T-helper 1 cell treated with Interleukin-12 subunit alpha and Interleukin-12 subunit beta and Interleukin-4 antibody, amounts not matched to agents 30 μg/mL and 1 μg/mL, for 36 hours (primary cell): ENCODE measurements at regions not wholly inside any gene's neighbourhood (a gene's known extent, or its start where the extent isn't known, plus 50 kb on each side); places are given as distances from the start of the nearest gene placed in this dataset.
A peak's percentile ranks its signal among the peaks of the same experiment; 100 is the strongest.

Experiments used
- H3K27ac Mint-ChIP-seq: one replicate; pipeline ENCODE4 v1.8.0; 2021; ENCODE audit warnings: mild to moderate bottlenecking, mixed read lengths
- H3K27me3 Mint-ChIP-seq: one replicate; pipeline ENCODE4 v1.8.0; 2021; ENCODE audit warnings: low read depth, mixed read lengths
- H3K36me3 Mint-ChIP-seq: one replicate; pipeline ENCODE4 v1.8.0; 2021; ENCODE audit warnings: low read depth, mixed read lengths
- H3K4me1 Mint-ChIP-seq: one replicate; pipeline ENCODE4 v1.8.0; 2021; ENCODE audit warnings: low read depth, mixed read lengths
- H3K4me3 Mint-ChIP-seq: one replicate; pipeline ENCODE4 v1.8.0; 2021; ENCODE audit warnings: mild to moderate bottlenecking, moderate library complexity, mixed read lengths
- H3K9me3 Mint-ChIP-seq: one replicate; pipeline ENCODE4 v1.8.0; 2021; ENCODE audit warnings: mixed read lengths

DNA sequence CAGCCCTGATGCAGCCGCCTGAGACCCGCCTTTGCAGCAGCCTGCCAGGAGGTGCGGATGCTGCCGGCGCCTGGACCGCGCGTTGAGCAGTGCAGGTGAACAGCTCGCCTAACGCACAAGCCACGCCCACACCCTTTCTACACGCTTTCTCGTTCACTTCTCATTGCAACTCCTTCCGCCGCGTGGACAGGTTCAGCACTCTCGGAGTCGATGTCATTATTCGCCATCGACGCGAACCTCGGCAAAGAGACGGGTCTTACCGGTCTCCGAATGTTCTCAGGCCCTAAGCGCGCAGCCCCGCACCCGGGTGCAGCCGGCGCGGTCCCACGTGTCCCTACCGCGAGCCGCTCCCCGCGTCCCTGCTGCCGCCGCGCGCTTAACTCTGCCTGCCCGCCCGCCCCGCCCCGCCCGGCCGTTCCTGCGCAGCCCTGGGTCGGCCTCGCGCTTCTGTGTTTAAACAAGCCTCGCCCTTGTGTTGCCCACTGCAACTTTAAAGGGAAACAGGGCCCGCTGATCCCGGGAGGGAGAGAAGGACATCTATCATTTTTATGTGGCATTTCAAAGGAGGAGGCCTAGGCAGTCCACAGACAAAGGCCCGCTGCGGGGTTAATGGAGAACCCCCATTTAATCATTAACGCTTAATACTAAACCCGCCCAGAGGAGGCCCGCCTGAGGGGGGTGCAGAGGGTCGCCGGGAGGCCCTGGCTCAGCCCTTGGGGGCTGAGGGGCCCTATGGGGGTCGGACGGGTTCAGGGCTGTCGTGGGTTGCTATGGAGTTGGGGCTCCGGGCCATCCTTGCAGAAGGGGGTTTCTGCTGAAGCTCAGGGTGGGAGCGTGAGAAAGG, 128.5 kb downstream of the WDR11 start:
- Mint-ChIP-seq H3K9me3 (no peaks in the 10 kb centered on the region), H3K36me3 (no peaks in the 10 kb centered on the region), H3K27me3 (peaks cover 28% of the 10 kb centered on the region), H3K4me3 (peak overlapping the region; percentile 50), H3K4me1 (peaks cover 1% of the 10 kb centered on the region), H3K27ac (no peak overlapping the region)

- H3K9me3 Mint-ChIP-seq = no peaks in the 10 kb centered on the region
- H3K36me3 Mint-ChIP-seq = no peaks in the 10 kb centered on the region
- H3K4me3 Mint-ChIP-seq = no peak overlapping the region
- no peak overlapping the region for H3K27ac Mint-ChIP-seq
- H3K4me1 Mint-ChIP-seq = peaks cover 1% of the 10 kb centered on the region
- peaks cover 26% of the 10 kb centered on the region for H3K27me3 Mint-ChIP-seq
Measured at GRCh38 chr10:120980279-120981255, 129.4 kb downstream of the WDR11 start.

DNA sequence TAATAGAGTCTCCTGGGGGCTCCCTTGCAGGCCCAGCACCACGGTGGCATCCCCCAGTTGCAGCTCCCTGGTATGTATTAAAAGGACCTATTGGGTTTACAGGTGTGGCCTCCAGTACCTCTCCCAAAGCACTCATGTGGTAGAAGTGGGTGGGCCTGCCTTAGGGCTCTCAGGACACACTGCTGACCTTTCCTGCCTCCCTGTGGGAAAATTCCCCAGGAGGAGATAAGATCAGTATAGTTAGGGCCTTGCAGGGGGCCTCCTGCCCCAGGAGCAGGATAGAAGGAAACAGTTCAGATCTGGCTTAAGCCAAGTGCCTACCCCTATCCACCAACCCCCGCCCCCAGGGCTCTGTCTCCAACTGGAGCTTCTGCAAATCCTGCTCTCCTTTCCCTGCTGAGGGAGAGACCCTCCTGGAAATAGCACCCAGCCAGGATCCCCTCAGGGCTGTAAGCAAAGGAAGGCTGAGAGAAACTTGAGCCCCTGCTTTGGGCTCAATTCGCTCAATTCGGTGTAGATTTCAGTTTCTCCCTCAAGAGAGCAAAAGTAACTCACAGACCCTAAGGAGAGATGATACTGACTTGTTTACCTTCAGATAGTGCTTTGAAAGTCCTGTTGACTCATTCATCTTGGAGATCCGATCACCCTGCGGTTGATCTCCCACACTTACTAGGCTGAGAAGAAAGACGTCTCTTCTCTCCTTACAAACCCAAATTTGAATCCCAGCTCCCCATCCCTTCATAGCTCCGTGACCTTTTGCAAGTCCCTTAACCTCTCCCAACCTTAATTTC, 130.6 kb downstream of the WDR11 start:
- Mint-ChIP-seq H3K27ac (no peak overlapping the region), H3K4me1 (peaks cover 1% of the 10 kb centered on the region), H3K9me3 (no peaks in the 10 kb centered on the region), H3K36me3 (no peaks in the 10 kb centered on the region), H3K4me3 (no peak overlapping the region), H3K27me3 (peaks cover 26% of the 10 kb centered on the region)

GRCh38 chr10:120982507-120982906, 131.3 kb downstream of the WDR11 start:
- peaks cover 1% of the 10 kb centered on the region for H3K4me1 Mint-ChIP-seq
- no peaks in the 10 kb centered on the region for H3K9me3 Mint-ChIP-seq
- H3K4me3 Mint-ChIP-seq = no peak overlapping the region
- no peaks in the 10 kb centered on the region for H3K36me3 Mint-ChIP-seq
- no peak overlapping the region for H3K27ac Mint-ChIP-seq
- H3K27me3 Mint-ChIP-seq = peaks cover 26% of the 10 kb centered on the region

DNA sequence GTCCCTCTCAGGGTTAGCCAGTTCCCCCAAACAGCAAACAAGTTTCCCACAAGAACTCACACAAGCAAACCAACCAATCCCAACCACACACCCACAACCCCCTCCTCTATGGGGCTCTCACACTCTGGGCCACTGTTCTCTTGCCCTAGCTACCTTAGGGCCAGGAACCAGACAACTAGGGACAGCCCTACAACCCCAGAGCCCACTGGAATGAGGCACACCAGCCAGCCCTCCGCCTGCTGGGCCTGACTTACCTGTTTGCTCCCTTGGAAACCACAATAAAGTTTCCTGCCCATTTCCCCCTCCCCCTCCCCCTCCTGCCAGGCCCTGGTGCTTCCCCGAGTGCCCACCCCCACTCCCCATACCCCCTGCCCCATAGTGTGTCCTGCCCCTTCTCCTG, 132.6 kb downstream of the WDR11 start:
- H3K4me1 Mint-ChIP-seq = peaks cover 1% of the 10 kb centered on the region
- peaks cover 21% of the 10 kb centered on the region for H3K27me3 Mint-ChIP-seq
- H3K27ac Mint-ChIP-seq = no peak overlapping the region
- H3K9me3 Mint-ChIP-seq = peaks cover 9% of the 10 kb centered on the region
- H3K4me3 Mint-ChIP-seq = no peak overlapping the region
- H3K36me3 Mint-ChIP-seq = no peaks in the 10 kb centered on the region

DNA sequence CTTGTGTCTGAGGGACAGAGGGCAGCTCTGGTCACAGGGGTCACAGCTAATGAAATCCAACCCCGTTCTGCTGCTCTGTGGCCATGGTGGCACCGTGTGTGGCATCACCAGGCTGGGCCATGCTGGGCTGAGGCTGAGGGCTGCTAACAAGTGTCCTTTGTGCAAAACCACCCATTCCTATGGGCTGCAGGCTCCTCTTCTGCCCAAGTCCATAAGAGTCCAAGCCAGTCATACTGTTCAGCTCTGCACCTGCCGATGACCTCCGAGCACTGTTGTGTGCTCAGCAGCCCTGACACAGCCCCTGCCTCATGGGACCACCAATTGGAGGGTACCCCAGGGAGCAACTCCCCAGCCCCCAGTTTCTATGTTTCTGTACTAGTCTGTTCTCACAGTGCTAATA, 133.1 kb downstream of the WDR11 start:
- Mint-ChIP-seq H3K4me1 (peaks cover 1% of the 10 kb centered on the region), H3K4me3 (no peak overlapping the region), H3K9me3 (peaks cover 11% of the 10 kb centered on the region), H3K27ac (no peak overlapping the region), H3K27me3 (peaks cover 16% of the 10 kb centered on the region), H3K36me3 (no peaks in the 10 kb centered on the region)

- no peak overlapping the region for H3K4me3 Mint-ChIP-seq
- H3K36me3 Mint-ChIP-seq = no peaks in the 10 kb centered on the region
- no peaks in the 10 kb centered on the region for H3K27me3 Mint-ChIP-seq
- no peaks in the 10 kb centered on the region for H3K4me1 Mint-ChIP-seq
- H3K9me3 Mint-ChIP-seq = peaks cover 23% of the 10 kb centered on the region
- no peak overlapping the region for H3K27ac Mint-ChIP-seq
Measured at GRCh38 chr10:120987359-120987758, 136.2 kb downstream of the WDR11 start.

DNA sequence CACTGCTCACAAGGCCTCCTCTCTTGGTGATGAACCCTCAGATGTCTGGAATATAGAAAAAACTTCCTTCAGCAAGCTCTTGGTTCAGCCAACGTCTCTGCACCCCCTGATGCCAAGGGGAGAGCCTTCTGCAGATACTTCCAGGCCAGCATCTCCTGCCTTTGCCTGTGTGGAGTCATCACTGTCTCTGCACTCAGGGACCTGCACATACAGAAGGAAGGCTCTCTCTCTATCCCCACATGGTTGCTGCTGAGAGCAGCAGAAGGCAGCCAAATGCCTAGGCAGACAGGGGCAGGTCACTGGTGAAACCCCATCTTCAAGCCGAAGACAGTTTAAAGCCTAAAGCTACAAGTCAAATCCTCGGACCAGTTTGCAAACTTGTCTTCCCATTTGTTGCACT, 137.6 kb downstream of the WDR11 start:
- no peaks in the 10 kb centered on the region for H3K4me1 Mint-ChIP-seq
- no peaks in the 10 kb centered on the region for H3K36me3 Mint-ChIP-seq
- no peak overlapping the region for H3K27ac Mint-ChIP-seq
- no peaks in the 10 kb centered on the region for H3K27me3 Mint-ChIP-seq
- no peak overlapping the region for H3K4me3 Mint-ChIP-seq
- peaks cover 23% of the 10 kb centered on the region for H3K9me3 Mint-ChIP-seq

GRCh38 chr10:120989279-120989678, 138.1 kb downstream of the WDR11 start:
- Mint-ChIP-seq H3K27me3 (no peaks in the 10 kb centered on the region), H3K27ac (no peak overlapping the region), H3K9me3 (peaks cover 23% of the 10 kb centered on the region), H3K4me1 (no peaks in the 10 kb centered on the region), H3K4me3 (no peak overlapping the region), H3K36me3 (no peaks in the 10 kb centered on the region)

DNA sequence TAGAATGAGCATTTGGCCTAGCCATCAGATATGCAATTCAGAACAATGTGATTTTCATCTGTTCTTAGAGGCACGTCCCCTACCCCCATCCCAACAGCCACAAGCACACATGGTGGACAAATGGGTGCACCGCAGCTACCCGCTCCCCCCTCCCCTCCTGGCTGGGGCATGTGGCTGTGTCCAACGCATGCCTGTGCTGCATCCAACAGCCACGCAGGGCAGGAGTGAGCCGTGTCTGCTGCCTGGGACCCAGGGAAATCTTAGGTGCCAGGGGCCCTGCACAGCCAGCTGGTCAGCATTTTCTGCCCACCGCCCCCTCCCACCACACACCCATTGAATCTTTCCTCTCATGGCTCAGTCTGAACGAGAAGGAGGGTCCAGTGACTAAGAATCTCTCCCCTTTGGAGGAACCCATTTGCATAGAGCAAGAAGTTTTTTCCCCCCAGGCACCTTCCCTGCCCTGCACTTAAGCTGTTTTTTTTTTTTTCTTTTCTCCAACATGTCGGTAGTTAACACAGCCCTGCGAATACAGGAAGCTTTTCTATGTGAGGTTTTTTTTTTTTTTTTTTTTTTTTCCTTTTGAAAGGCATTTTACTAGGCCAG, 138.9 kb downstream of the WDR11 start:
- Mint-ChIP-seq H3K4me3 (no peak overlapping the region), H3K36me3 (no peaks in the 10 kb centered on the region), H3K27ac (no peak overlapping the region), H3K9me3 (peaks cover 23% of the 10 kb centered on the region), H3K4me1 (no peaks in the 10 kb centered on the region), H3K27me3 (no peaks in the 10 kb centered on the region)

DNA sequence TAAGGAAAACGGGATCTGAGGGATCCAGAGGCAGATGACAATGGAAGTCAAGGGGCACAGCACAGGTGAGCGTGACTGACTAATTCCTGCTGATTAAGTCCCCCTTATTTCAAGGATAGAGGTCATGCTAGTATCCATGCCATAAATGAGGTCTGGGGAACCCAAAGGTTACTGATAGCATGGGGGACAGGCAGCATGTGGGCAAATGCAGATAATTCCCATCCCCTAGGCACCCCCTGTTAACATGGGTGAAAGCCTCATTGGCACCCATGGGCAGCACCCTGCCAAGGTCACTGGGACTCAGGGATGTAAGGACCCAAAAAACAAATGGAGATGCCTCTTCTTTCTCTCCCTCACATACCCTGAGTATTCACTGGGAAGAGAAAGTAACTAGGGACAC, 139.7 kb downstream of the WDR11 start:
- no peaks in the 10 kb centered on the region for H3K36me3 Mint-ChIP-seq
- H3K27me3 Mint-ChIP-seq = no peaks in the 10 kb centered on the region
- peaks cover 23% of the 10 kb centered on the region for H3K9me3 Mint-ChIP-seq
- no peak overlapping the region for H3K4me3 Mint-ChIP-seq
- H3K27ac Mint-ChIP-seq = no peak overlapping the region
- no peaks in the 10 kb centered on the region for H3K4me1 Mint-ChIP-seq

GRCh38 chr10:120993089-120993488, 141.9 kb downstream of the WDR11 start:
- H3K4me3 Mint-ChIP-seq = no peak overlapping the region
- no peaks in the 10 kb centered on the region for H3K27me3 Mint-ChIP-seq
- H3K9me3 Mint-ChIP-seq = peaks cover 20% of the 10 kb centered on the region
- no peak overlapping the region for H3K27ac Mint-ChIP-seq
- no peaks in the 10 kb centered on the region for H3K4me1 Mint-ChIP-seq
- no peaks in the 10 kb centered on the region for H3K36me3 Mint-ChIP-seq

- Mint-ChIP-seq H3K9me3 (no peaks in the 10 kb centered on the region), H3K4me1 (no peaks in the 10 kb centered on the region), H3K27ac (no peak overlapping the region)
Measured at GRCh38 chr10:120995768-120996167, 144.6 kb downstream of the WDR11 start.

DNA sequence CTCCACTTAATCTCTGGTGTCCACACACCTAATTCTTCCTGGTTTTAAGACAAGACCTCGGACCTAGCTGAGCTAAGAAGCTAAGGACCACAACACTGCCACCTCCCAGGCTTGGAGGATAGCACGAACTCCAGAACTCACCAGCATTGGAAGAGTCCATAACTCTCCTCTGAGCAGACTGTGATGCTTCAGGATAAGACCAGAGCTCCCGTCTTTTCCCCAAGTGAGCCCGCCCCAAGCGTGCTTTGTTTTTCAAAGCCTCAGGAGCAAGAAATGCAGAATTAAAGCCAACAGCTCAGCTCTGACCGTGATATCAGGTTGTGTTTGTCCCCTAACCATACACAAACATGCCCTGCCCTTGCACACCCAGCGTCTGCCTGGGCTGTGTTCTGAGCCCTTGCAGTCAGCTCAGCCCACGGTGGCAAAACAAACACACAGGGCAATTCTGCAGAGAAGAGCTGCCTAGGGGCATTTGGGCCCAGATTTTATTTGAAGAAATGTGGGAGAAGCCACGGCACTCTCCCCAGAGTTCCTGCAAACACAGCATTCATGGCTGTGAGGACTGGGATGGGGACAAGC, 145.4 kb downstream of the WDR11 start:
- no peaks in the 10 kb centered on the region for H3K9me3 Mint-ChIP-seq
- H3K36me3 Mint-ChIP-seq = no peaks in the 10 kb centered on the region
- H3K27ac Mint-ChIP-seq = no peak overlapping the region
- no peaks in the 10 kb centered on the region for H3K27me3 Mint-ChIP-seq
- H3K4me3 Mint-ChIP-seq = no peak overlapping the region
- H3K4me1 Mint-ChIP-seq = no peaks in the 10 kb centered on the region

More at GRCh38 chr10:120995768-120996167, 144.6 kb downstream of the WDR11 start:
- Mint-ChIP-seq H3K36me3 (no peaks in the 10 kb centered on the region), H3K27me3 (no peaks in the 10 kb centered on the region), H3K4me3 (no peak overlapping the region)
